ENCODE measurements at regions not wholly inside any gene's neighbourhood (a gene's known extent, or its start where the extent isn't known, plus 50 kb on each side); places are given as distances from the start of the nearest gene placed in this dataset.

GRCh38 chr7:84412161-84412969 is 217.8 kb upstream of the SEMA3A start:
- Mint-ChIP-seq H3K9me3 (peaks cover 6% of the 10 kb centered on the region; the same call in 1 of the 3 replicates), H3K36me3 (ENCODE audit: low read depth) (peaks cover 10% of the 10 kb centered on the region; the same call in 2 of the 3 replicates), H3K27ac (no peak overlapping the region), H3K27me3 (ENCODE audit: insufficient read depth, low read depth, poor library complexity) (no peaks in the 10 kb centered on the region), H3K4me1 (peaks cover 3% of the 10 kb centered on the region; the same call in 1 of the 3 replicates), H3K4me3 (no peak overlapping the region)
- no peak overlapping the region for H3K27ac ChIP-seq (ENCODE audit: low read depth)
- H3K79me2 ChIP-seq (replicated peaks; ENCODE audit: insufficient read depth) = no peaks in the 10 kb centered on the region
- ATAC-seq (no peak), DNase-seq (ENCODE audit: low spot score) (no peak)
- H2AFZ ChIP-seq = 0 out of 2 replicates have a peak overlapping the region, but pooled peaks have one; percentile 25
- no peaks in the 10 kb centered on the region for H3K4me1 ChIP-seq (ENCODE audit: insufficient read depth)
- no peak overlapping the region for H3K4me3 ChIP-seq
- H3K36me3 ChIP-seq (ENCODE audit: insufficient read depth) = no peaks in the 10 kb centered on the region
- H3K9me2 ChIP-seq (ENCODE audit: insufficient read depth) = peaks cover 3% of the 10 kb centered on the region; the same call in 1 of the 2 replicates
- no peaks in the 10 kb centered on the region for H4K20me1 ChIP-seq (replicated peaks; ENCODE audit: insufficient read depth)
- no peaks in the 10 kb centered on the region for H3F3A ChIP-seq (replicated peaks; ENCODE audit: low read depth)
- no peak overlapping the region for H3K4me2 ChIP-seq
- no peaks in the 10 kb centered on the region for H3K27me3 ChIP-seq (ENCODE audit: insufficient read depth)
- TF ChIP-seq STAT1 (IDR thresholded peaks at IDR 0.05; ENCODE audit: unreplicated experiment) (no peak), EZH2 (IDR thresholded peaks at IDR 0.05; ENCODE audit: low read depth, unreplicated experiment) (no peak), ETS1 (IDR thresholded peaks at IDR 0.05) (no peak)

GRCh38 chr7:84399661-84400060 is 205.1 kb upstream of the SEMA3A start:
- no peaks in the 10 kb centered on the region for H4K20me1 ChIP-seq (replicated peaks; ENCODE audit: insufficient read depth)
- H3K4me1 ChIP-seq (ENCODE audit: insufficient read depth) = no peaks in the 10 kb centered on the region
- H3K27ac ChIP-seq (ENCODE audit: low read depth) = no peak overlapping the region
- H3K4me3 Mint-ChIP-seq = no peak overlapping the region
- peaks cover 43% of the 10 kb centered on the region for H3K36me3 Mint-ChIP-seq (ENCODE audit: low read depth)
- H2AFZ ChIP-seq = 0 out of 2 replicates have a peak overlapping the region, but pooled peaks have one; percentile 49
- peaks cover 3% of the 10 kb centered on the region for H3K27me3 Mint-ChIP-seq (ENCODE audit: insufficient read depth, low read depth, poor library complexity)
- H3K79me2 ChIP-seq (replicated peaks; ENCODE audit: insufficient read depth) = no peaks in the 10 kb centered on the region
- no peak overlapping the region for H3K27ac Mint-ChIP-seq
- no peaks in the 10 kb centered on the region for H3K27me3 ChIP-seq (ENCODE audit: insufficient read depth)
- no peaks in the 10 kb centered on the region for H3F3A ChIP-seq (replicated peaks; ENCODE audit: low read depth)
- peaks cover 47% of the 10 kb centered on the region for H3K9me3 Mint-ChIP-seq
- H3K4me3 ChIP-seq = no peak overlapping the region
- peaks cover 5% of the 10 kb centered on the region; the same call in 1 of the 2 replicates for H3K9me2 ChIP-seq (ENCODE audit: insufficient read depth)
- ATAC-seq (no peak), DNase-seq (ENCODE audit: low spot score) (peak; percentile 12)
- peaks cover 16% of the 10 kb centered on the region; the same call in 1 of the 2 replicates for H3K36me3 ChIP-seq (ENCODE audit: insufficient read depth)
- no peak overlapping the region for H3K4me2 ChIP-seq
- peaks cover 3% of the 10 kb centered on the region; the same call in 1 of the 3 replicates for H3K4me1 Mint-ChIP-seq
- TF ChIP-seq ZNF114 (CRISPR knock-in tag; IDR thresholded peaks at IDR 0.05) (no peak), ZNF331 (CRISPR knock-in tag; IDR thresholded peaks at IDR 0.05; ENCODE audit: low read depth) (no peak), EZH2 (IDR thresholded peaks at IDR 0.05; ENCODE audit: low read depth, unreplicated experiment) (no peak), ETS1 (IDR thresholded peaks at IDR 0.05) (no peak), CREB1 (CRISPR knock-in tag; IDR thresholded peaks at IDR 0.05; ENCODE audit: low read depth) (no peak), STAT1 (IDR thresholded peaks at IDR 0.05; ENCODE audit: unreplicated experiment) (no peak)
- TF ChIP-seq, protein P1, sequence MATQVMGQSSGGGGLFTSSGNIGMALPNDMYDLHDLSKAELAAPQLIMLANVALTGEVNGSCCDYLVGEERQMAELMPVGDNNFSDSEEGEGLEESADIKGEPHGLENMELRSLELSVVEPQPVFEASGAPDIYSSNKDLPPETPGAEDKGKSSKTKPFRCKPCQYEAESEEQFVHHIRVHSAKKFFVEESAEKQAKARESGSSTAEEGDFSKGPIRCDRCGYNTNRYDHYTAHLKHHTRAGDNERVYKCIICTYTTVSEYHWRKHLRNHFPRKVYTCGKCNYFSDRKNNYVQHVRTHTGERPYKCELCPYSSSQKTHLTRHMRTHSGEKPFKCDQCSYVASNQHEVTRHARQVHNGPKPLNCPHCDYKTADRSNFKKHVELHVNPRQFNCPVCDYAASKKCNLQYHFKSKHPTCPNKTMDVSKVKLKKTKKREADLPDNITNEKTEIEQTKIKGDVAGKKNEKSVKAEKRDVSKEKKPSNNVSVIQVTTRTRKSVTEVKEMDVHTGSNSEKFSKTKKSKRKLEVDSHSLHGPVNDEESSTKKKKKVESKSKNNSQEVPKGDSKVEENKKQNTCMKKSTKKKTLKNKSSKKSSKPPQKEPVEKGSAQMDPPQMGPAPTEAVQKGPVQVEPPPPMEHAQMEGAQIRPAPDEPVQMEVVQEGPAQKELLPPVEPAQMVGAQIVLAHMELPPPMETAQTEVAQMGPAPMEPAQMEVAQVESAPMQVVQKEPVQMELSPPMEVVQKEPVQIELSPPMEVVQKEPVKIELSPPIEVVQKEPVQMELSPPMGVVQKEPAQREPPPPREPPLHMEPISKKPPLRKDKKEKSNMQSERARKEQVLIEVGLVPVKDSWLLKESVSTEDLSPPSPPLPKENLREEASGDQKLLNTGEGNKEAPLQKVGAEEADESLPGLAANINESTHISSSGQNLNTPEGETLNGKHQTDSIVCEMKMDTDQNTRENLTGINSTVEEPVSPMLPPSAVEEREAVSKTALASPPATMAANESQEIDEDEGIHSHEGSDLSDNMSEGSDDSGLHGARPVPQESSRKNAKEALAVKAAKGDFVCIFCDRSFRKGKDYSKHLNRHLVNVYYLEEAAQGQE (IDR thresholded peaks at IDR 0.05; ENCODE audit: unreplicated experiment) = no peak

Data from GM23338 (cell line).